ENCODE measurements at regions not wholly inside any gene's neighbourhood (a gene's known extent, or its start where the extent isn't known, plus 50 kb on each side); places are given as distances from the start of the nearest gene placed in this dataset.
"Not testable (repeated sequence)": the region's sequence is repeated elsewhere in the genome, so short reads cannot be mapped to it uniquely, and the experiment has no call there.

DNA sequence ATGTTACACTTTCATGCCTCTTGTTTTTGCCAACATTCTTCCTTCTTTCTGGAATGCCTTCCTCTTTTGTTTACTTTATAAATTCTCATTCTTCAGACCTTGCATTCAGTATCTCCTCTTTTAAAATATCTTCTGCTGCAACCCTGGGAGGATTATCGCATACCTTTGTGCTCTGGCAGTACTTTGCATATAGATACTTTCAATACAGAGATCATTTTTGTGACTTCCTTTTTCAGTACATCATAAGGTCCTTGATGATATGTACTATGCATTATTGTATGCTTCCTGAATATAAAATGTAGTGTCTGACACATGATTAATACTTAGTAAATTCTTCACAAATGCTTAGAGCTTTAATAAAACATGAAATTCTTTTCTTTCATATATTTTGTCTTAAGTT lies 538.7 kb downstream of the TRIB2 start:
- Mint-ChIP-seq H3K36me3 (ENCODE audit: low read depth) (no peaks in the 10 kb centered on the region), H3K27me3 (no peaks in the 10 kb centered on the region), H3K27ac (no peak overlapping the region), H3K4me1 (no peaks in the 10 kb centered on the region), H3K4me3 (no peak overlapping the region)
- ATAC-seq (no peak), DNase-seq (no peak)
- no peaks in the 10 kb centered on the region for H3K9me3 ChIP-seq (ENCODE audit: control insufficient read depth, low read length, poor library complexity, severe bottlenecking)

DNA sequence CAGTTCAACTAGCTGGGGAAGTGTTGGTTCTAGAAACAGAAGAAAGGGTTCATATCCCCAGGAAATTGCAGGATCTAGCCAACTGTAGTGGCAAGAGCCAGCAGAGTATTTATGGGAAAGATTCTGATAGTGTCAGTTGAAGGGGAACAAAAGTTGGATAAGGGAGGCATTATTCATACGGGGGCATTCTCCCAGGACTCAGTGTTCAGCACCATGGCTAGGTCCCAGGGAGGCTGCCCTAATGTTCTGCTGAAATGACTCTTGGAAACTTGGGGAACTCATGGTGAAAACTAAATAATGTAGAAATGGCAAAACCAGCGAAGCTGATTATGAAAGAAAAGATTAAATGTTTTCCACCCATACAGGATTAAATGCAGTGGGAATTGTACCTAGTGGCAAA lies 543.7 kb downstream of the TRIB2 start:
- Mint-ChIP-seq H3K36me3 (ENCODE audit: low read depth) (no peaks in the 10 kb centered on the region), H3K27me3 (no peaks in the 10 kb centered on the region), H3K27ac (no peak overlapping the region), H3K4me1 (no peaks in the 10 kb centered on the region), H3K4me3 (no peak overlapping the region)
- no peaks in the 10 kb centered on the region for H3K9me3 ChIP-seq (ENCODE audit: control insufficient read depth, low read length, poor library complexity, severe bottlenecking)
- ATAC-seq (no peak), DNase-seq (no peak)

DNA sequence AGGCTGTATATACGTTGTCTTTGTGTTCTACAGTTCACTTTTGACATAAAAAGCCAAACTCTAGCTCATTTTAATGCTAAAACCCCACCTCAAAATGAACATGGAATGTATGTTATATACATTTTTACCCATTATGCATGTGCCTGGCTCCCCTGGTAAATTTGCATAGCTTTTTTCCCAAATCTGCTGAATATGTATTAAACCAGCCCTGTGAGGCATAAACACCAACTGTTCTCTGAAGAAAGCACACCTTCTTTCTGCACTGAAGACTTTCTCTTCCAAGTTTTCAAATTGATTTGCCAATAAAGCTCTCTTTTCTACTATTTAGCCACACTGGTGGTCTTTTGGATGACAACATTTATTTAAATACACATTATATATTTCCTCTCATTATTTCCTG lies 549.4 kb downstream of the TRIB2 start:
- no peak overlapping the region for H3K27ac Mint-ChIP-seq
- ATAC-seq (no peak), DNase-seq (no peak)
- H3K36me3 Mint-ChIP-seq (ENCODE audit: low read depth): no peaks in the 10 kb centered on the region
- no peak overlapping the region for H3K4me3 Mint-ChIP-seq
- H3K27me3 Mint-ChIP-seq: no peaks in the 10 kb centered on the region
- no peaks in the 10 kb centered on the region for H3K9me3 ChIP-seq (ENCODE audit: control insufficient read depth, low read length, poor library complexity, severe bottlenecking)
- H3K4me1 Mint-ChIP-seq: no peaks in the 10 kb centered on the region

DNA sequence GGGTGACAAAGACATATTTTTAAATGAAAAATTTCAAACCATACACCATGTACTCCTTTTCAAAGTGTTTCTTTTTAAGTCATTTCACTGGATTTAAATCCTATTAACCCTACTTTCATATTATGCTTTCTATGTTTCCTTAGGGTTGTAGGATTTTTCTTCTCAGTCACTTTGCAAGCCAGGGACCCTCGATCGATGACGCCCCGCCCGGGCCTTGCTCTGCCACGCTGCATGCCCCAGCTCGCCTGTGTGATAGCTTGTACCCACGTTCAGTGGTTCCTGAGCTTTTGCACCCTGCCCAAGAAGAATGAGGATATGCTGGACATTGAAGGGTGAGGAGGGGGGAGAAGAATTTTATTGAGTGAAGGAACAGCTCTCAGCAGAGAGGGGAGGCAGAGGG lies 568.0 kb downstream of the TRIB2 start:
- H3K36me3 Mint-ChIP-seq (ENCODE audit: low read depth): no peaks in the 10 kb centered on the region
- no peak for ATAC-seq
- H3K9me3 ChIP-seq (ENCODE audit: control insufficient read depth, low read length, poor library complexity, severe bottlenecking): no peaks in the 10 kb centered on the region
- no peak for DNase-seq
- no peak overlapping the region for H3K4me3 Mint-ChIP-seq
- H3K27ac Mint-ChIP-seq: no peak overlapping the region
- H3K27me3 Mint-ChIP-seq: peaks cover 14% of the 10 kb centered on the region
- H3K4me1 Mint-ChIP-seq: no peaks in the 10 kb centered on the region

DNA sequence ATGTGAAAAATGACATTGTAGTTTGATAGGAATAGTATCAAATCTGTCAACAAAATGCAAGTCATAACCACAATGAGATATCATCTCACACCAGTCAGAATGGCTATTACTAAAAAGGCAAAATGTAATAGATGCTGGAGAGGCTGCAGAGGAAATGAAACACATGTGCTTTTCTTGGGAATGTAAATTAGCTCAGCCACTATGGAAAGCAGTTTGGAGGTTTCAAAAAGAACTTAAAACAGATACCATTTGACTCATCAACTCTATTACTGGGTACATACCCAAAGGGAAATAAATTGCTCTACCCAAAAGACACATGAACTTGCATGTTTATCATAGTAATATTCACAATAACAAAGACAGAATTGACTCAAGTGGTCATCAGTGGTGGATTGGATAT lies 572.6 kb downstream of the TRIB2 start:
- DNase-seq (no peak), ATAC-seq (no peak)
- peaks cover 6% of the 10 kb centered on the region for H3K27me3 Mint-ChIP-seq
- H3K4me1 Mint-ChIP-seq: no peaks in the 10 kb centered on the region
- H3K4me3 Mint-ChIP-seq: no peak overlapping the region
- no peaks in the 10 kb centered on the region for H3K9me3 ChIP-seq (ENCODE audit: control insufficient read depth, low read length, poor library complexity, severe bottlenecking)
- no peak overlapping the region for H3K27ac Mint-ChIP-seq
- no peaks in the 10 kb centered on the region for H3K36me3 Mint-ChIP-seq (ENCODE audit: low read depth)

DNA sequence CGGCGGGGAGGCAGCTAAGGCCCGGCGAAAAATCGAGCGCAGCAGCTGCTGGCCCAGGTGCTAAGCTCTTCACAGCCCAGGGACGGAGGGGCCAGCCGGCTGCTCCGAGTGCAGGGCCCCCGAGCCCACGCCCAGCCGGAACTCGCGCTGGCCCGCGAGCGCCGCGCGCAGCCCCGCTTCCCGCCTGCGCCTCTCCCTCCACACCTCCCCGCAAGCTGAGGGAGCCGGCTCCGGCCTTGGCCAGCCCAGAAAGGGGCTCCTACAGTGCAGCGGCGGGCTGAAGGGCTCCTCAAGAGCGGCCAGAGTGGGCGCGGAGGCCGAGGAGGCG lies 591.7 kb downstream of the TRIB2 start:
- H3K27ac Mint-ChIP-seq; H3K9me3 ChIP-seq (ENCODE audit: control insufficient read depth, low read length, poor library complexity, severe bottlenecking); H3K4me3 Mint-ChIP-seq; H3K27me3 Mint-ChIP-seq; H3K36me3 Mint-ChIP-seq (ENCODE audit: low read depth); ATAC-seq; DNase-seq; H3K4me1 Mint-ChIP-seq: not testable (repeated sequence)

DNA sequence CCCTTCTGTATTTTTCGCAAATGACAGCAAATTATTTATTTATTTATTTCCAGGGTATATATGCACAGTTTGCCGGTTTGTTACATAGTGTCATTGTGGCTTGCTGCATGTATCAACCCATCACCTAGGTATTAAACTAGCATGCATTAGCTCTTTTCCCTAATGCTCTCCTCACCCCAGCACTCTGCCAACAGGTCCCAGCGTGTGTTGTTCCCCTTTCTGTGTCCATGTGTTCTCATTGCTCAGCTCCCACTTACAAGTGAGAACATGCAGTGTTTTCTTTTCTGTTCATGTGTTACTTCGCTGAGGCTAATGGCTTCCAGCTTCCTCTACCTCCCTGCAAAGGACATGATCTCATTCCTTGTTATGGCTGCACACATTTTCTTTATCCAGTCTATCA lies 592.3 kb downstream of the TRIB2 start:
- H3K27me3 Mint-ChIP-seq: no peaks in the 10 kb centered on the region
- H3K4me3 Mint-ChIP-seq: no peak overlapping the region
- ATAC-seq: no peak
- no peak for DNase-seq
- no peak overlapping the region for H3K27ac Mint-ChIP-seq
- no peaks in the 10 kb centered on the region for H3K4me1 Mint-ChIP-seq
- H3K9me3 ChIP-seq (ENCODE audit: control insufficient read depth, low read length, poor library complexity, severe bottlenecking): no peaks in the 10 kb centered on the region
- peaks cover 2% of the 10 kb centered on the region for H3K36me3 Mint-ChIP-seq (ENCODE audit: low read depth)

DNA sequence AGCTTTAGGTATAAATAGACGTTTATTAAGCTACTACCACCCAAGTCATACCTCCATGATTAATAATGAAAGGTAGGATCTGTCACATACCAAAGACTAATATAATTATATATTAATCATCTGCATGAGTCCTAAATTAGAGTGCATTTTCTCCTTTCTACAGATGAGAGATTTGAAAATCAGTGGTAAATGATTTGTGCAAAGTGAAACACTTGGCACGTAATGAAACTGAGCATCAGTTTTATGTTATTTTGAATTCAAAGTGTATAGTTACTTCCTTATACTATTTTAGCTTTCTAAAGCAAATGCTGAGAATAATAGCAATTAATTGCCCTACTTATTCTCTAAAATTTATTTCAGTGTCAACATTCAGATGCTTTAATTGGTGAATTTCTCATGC lies 615.3 kb downstream of the TRIB2 start:
- H3K9me3 ChIP-seq (ENCODE audit: control insufficient read depth, low read length, poor library complexity, severe bottlenecking): no peaks in the 10 kb centered on the region
- DNase-seq (no peak), ATAC-seq (no peak)
- Mint-ChIP-seq H3K27ac (no peak overlapping the region), H3K27me3 (no peaks in the 10 kb centered on the region), H3K36me3 (ENCODE audit: low read depth) (no peaks in the 10 kb centered on the region), H3K4me3 (no peak overlapping the region), H3K4me1 (no peaks in the 10 kb centered on the region)

DNA sequence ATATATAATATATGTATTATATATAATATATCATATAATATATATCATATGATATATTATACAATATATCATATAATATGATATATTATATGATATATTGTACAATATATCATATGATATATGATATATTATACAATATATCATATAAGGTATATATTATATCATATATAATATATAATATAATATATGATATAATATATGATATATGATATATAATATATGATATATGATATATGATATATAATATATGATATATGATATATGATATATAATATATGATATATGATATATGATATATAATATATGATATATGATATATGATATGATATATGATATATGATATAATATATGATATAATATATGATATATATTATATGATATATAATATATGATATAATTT lies 617.3 kb downstream of the TRIB2 start:
- not testable (repeated sequence) for H3K27me3 Mint-ChIP-seq

DNA sequence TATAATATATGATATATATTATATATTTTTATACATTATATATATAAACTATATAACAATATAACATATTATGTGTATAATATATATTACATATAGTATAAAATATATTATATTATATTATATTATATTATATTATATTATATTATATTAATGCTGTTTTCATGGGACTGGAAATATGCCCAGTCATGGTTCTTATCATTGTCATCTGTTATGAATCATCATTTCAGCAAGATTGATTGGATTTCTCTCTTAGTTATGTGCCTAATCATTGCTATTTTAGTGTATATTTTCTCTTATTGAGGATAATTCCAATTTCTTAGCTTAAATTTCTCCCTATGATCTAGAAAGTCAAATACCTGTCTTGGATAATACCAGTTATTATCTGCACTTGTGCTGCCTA lies 617.8 kb downstream of the TRIB2 start:
- H3K9me3 ChIP-seq (ENCODE audit: control insufficient read depth, low read length, poor library complexity, severe bottlenecking): no peaks in the 10 kb centered on the region
- no peaks in the 10 kb centered on the region for H3K4me1 Mint-ChIP-seq
- DNase-seq: no peak
- ATAC-seq: no peak
- H3K27me3 Mint-ChIP-seq: no peaks in the 10 kb centered on the region
- no peak overlapping the region for H3K27ac Mint-ChIP-seq
- no peaks in the 10 kb centered on the region for H3K36me3 Mint-ChIP-seq (ENCODE audit: low read depth)
- no peak overlapping the region for H3K4me3 Mint-ChIP-seq

More for the DNA sequence above, 617.3 kb downstream of the TRIB2 start:
- ATAC-seq; H3K27ac Mint-ChIP-seq; H3K9me3 ChIP-seq (ENCODE audit: control insufficient read depth, low read length, poor library complexity, severe bottlenecking); H3K4me3 Mint-ChIP-seq; H3K36me3 Mint-ChIP-seq (ENCODE audit: low read depth); H3K4me1 Mint-ChIP-seq; DNase-seq: not testable (repeated sequence)

DNA sequence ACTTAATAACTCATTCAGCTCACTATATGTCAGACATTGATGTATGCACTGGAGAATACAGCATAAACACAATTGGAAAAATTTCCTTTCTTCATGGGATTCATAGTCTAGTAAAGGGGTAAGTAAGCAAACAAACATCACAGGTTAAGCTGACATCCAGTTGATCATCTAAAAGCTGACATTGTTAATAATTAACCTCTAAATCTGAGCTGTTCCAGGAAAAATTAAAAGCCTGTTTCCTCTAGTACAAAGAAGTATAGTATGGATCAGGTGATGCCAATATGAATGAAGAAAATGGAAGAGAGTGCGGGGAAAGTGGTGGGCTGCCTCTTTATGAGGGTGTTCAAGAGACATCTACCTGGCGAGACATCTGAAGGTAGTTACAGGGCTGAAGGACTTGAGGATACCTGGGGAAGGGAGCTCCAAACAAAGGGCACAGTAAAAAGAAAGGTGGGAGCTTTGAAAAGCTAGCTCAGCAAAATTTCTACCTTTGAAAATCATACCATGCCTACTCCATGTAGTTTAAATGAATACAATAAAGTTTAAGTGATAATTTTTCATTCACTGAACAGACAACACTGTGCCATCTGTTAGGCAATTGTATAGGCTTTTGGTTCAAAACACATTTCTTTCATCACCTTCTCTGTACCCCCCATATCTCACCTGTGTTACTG lies 619.3 kb downstream of the TRIB2 start:
- no peaks in the 10 kb centered on the region for H3K4me1 Mint-ChIP-seq
- no peak overlapping the region for H3K27ac Mint-ChIP-seq
- ATAC-seq (no peak), DNase-seq (no peak)
- no peaks in the 10 kb centered on the region for H3K27me3 Mint-ChIP-seq
- H3K9me3 ChIP-seq (ENCODE audit: control insufficient read depth, low read length, poor library complexity, severe bottlenecking): no peaks in the 10 kb centered on the region
- H3K36me3 Mint-ChIP-seq (ENCODE audit: low read depth): no peaks in the 10 kb centered on the region
- H3K4me3 Mint-ChIP-seq: no peak overlapping the region

DNA sequence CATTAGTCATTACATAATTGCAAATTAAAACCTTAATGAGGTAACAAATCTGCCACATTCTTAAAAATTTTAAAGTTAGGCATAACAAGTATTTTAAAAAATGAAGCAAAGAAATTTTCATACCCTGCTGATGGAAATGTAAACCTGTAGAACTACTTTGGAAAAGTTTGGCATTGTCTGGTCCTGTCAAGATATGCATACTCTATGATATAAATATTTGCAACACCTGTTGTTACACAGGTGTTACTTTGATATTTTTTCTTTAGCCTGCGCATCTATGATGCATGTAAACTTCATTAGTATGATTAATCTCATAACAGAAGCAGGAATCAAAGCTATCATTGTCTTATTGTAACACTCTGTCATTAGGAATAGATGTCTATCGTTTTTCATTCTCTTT lies 634.3 kb downstream of the TRIB2 start:
- no peaks in the 10 kb centered on the region for H3K4me1 Mint-ChIP-seq
- H3K36me3 Mint-ChIP-seq (ENCODE audit: low read depth): no peaks in the 10 kb centered on the region
- H3K9me3 ChIP-seq (ENCODE audit: control insufficient read depth, low read length, poor library complexity, severe bottlenecking): no peaks in the 10 kb centered on the region
- ATAC-seq: no peak
- H3K27ac Mint-ChIP-seq: no peak overlapping the region
- no peak overlapping the region for H3K4me3 Mint-ChIP-seq
- no peak for DNase-seq
- H3K27me3 Mint-ChIP-seq: no peaks in the 10 kb centered on the region

DNA sequence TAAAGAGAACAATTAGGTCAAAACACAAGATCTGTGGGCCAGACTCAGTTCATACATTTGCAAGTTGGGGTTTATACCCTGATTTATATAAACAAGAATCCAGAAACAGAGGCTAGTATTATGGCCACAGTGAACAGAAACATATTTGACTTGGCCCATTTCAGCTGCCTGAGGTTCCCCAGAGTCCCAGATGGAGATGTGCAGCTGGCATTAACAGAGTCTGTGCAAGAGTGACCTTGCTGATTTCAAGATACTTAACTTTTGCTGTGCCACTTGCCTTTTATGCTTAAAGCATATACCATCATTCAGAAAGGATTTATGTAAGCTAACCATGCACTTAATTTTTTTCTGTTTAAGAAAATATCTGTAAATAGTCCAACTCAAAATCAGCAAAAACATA lies 636.3 kb downstream of the TRIB2 start:
- H3K4me1 Mint-ChIP-seq: no peaks in the 10 kb centered on the region
- no peak overlapping the region for H3K4me3 Mint-ChIP-seq
- no peak for ATAC-seq
- H3K27ac Mint-ChIP-seq: no peak overlapping the region
- H3K27me3 Mint-ChIP-seq: no peaks in the 10 kb centered on the region
- no peaks in the 10 kb centered on the region for H3K36me3 Mint-ChIP-seq (ENCODE audit: low read depth)
- H3K9me3 ChIP-seq (ENCODE audit: control insufficient read depth, low read length, poor library complexity, severe bottlenecking): no peaks in the 10 kb centered on the region
- DNase-seq: no peak

DNA sequence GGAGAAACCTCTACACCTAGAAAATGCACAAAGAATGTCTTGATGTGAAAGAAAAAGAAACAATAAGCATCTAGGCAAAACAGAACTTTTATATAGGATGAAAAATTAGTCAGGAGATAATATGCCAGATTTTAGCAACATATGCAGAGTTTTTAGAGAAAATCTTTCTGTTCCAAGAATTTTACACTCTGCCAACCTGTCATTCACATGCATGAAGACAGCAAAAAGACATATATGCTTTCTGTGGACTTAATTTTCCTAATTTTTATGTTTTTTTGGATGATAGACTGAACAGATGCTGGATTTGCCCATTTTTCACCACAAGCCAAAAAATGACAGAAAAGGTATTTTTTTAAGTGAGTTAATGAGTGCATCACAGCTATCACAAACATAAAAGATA lies 637.3 kb downstream of the TRIB2 start:
- H3K36me3 Mint-ChIP-seq (ENCODE audit: low read depth): no peaks in the 10 kb centered on the region
- H3K4me1 Mint-ChIP-seq: no peaks in the 10 kb centered on the region
- no peak overlapping the region for H3K4me3 Mint-ChIP-seq
- H3K27ac Mint-ChIP-seq: no peak overlapping the region
- ATAC-seq: no peak
- H3K27me3 Mint-ChIP-seq: no peaks in the 10 kb centered on the region
- H3K9me3 ChIP-seq (ENCODE audit: control insufficient read depth, low read length, poor library complexity, severe bottlenecking): no peaks in the 10 kb centered on the region
- DNase-seq: no peak

DNA sequence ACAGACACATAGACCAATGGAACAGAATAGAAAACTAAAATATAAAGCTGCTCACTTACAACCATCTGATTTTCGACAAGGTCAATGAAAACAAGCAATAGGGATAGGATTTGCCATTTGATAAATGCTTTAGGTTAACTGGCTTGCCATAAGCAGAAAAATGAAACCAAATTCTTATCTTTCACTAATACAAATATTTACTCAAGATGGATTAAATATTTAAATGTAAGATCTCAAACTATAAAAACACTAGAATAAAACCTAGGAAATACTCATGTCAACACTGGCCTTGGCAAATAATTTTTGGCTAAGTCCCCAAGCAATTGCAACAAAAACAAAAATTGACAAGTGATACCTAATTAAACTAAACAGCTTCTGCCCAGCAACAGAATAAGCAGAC lies 665.2 kb downstream of the TRIB2 start:
- ATAC-seq; H3K9me3 ChIP-seq (ENCODE audit: control insufficient read depth, low read length, poor library complexity, severe bottlenecking); DNase-seq; H3K36me3 Mint-ChIP-seq (ENCODE audit: low read depth); H3K27me3 Mint-ChIP-seq; H3K4me3 Mint-ChIP-seq; H3K27ac Mint-ChIP-seq; H3K4me1 Mint-ChIP-seq: not testable (repeated sequence)
